ENCODE measurements at regions not wholly inside any gene's neighbourhood (a gene's known extent, or its start where the extent isn't known, plus 50 kb on each side); places are given as distances from the start of the nearest gene placed in this dataset.
A peak's percentile ranks its signal among the peaks of the same experiment; 100 is the strongest.

- no peak for DNase-seq (ENCODE audit: low spot score)
Measured at GRCh38 chr19:33898062-33898677, 101.5 kb downstream of the KCTD15 start.

DNA sequence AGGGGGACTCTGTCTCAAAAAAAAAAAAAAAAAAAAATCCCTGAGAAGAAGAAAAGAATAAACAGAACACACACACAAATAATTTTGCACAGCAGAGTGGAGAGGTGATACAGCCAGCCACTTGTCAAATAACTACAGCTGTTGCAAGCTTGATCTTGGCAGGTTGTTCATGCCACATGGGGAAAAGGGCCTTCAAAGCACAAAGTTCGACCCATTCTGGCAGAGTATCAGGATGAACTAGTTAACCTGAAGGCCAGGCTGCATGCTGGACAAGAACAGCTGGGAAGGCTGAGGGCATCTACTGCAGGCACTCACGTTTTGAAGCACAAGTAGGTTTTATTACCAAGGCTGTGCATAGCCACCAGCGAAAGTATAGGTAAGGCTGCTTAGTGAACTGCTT, 104.1 kb downstream of the KCTD15 start:
- DNase-seq (ENCODE audit: low spot score): no peak

GRCh38 chr19:33902395-33902794, 105.7 kb downstream of the KCTD15 start:
- no peak for DNase-seq (ENCODE audit: low spot score)

DNA sequence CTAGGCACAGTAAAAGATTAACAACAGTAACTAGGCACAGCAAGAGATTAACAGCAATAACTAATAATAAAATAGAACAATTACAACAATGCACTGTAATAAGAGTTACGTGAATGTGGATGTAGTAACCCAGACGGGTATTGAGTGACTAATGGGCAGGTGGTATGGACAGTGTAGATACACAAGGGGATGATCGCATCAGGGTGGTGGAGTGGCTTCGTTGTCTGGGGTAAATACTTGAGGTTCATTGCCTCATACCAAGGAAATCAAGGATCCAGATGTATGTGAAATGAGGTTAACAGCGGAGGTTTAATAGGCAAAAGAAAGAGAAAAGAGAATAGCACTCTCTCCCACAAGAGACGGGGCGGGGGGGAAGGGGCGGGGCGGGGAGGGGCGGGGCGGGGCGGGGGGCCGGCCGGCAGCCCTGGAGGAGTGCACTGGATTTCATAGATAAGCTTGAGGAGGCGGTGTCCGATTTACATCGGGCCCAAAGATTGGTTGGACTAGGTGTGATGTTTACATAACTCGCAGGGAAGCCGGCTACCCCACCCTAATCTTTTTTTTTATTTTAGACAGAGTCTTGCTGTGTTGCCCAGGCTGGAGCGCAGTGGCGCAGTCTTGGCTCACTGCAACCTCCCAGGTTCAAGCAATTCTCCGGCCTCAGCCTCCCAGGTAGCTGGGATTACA, 106.3 kb downstream of the KCTD15 start:
- DNase-seq (ENCODE audit: low spot score): no peak

DNA sequence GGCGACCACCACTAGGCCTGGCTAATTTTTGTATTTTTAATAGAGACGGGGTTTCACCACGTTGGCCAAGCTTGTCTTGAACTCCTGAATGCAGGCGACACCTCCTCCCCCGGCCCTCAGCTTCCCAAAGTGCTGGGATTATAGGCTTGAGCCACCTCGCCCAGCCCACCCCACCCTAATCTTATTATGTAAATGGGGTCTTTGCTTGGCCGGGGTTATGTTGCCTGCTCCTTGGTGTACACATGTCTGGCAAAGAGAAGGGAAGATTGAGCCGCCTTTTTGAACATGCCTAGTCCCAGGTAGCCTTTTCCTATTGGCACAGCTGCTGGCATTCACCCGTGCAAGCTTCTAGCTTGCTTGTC, 106.8 kb downstream of the KCTD15 start:
- no peak for DNase-seq (ENCODE audit: low spot score)

DNA sequence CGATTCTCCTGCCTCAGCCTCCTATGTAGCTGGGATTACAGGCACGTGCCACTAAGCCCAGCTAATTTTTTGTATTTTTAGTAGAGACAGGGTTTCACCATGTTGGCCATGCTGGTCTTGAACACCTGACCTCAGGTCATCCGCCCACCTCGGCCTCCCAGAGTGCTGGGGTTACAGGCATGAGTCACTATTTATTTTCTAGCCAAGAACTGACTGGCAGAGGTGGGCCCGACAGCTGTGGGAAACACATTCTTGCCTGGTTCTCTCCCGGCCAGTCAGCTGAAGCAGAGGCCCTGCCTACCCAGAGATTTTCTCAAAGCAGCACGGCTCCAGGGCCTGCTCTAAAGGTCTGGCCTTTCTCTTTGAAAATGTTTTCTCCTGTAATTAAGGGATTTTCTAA, 108.0 kb downstream of the KCTD15 start:
- DNase-seq (ENCODE audit: low spot score): no peak

DNA sequence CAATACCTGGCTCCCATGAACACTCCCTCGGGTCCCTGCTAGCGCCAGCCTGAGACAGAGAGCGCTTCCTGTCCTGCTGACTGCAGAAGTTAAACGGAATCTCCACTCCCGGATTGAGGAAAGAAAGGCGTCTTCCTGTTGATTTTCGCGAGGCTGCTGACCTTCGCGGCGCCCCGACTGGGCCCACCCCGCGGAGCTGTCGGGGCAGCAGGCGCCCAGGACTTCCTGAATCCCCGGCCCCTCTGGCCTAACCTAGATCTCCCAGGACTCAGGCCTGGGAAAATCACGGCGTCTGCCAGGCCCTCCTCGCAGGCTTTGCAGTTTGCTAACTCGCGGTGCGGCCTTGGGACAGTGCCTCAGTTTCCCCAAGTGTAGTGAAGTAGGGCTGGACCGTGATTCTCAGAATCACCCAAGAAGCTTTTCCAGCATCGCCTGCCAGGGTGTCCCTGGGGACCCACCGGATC, 108.8 kb downstream of the KCTD15 start:
- DNase-seq (ENCODE audit: low spot score): no peak

DNA sequence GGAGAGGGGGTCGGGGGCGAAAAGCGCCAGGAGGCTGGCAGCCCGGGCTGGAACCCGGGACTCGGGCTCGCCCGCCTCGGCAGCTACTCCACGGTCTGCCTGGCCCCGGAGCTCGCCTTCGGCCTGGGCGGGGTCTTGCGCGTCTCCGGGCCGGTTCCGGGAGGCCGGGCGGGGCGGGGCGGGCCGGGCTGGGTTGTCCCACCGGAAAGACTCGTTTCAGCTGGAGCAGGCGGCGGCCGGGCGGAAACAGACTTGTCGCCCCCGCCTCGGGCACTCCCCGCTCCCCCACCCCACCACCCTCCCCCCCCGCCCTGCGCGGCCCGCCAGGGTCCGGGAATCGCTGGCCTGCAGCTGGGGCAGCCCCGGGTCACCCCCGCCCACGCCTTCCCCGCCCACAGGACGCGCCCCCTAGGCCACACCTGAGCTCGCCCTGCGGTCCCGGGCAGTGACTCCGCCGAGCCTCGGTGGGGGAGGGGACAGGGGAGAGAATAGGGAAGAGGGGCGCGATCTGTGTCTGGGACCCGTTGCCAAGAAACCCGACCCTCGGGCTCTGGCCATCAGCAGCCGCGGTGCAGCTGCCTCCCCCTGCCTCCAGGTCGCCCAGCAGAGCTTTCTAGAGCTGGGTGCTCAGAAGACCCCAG, 109.4 kb downstream of the KCTD15 start:
- DNase-seq (ENCODE audit: low spot score): peak; percentile 92

DNA sequence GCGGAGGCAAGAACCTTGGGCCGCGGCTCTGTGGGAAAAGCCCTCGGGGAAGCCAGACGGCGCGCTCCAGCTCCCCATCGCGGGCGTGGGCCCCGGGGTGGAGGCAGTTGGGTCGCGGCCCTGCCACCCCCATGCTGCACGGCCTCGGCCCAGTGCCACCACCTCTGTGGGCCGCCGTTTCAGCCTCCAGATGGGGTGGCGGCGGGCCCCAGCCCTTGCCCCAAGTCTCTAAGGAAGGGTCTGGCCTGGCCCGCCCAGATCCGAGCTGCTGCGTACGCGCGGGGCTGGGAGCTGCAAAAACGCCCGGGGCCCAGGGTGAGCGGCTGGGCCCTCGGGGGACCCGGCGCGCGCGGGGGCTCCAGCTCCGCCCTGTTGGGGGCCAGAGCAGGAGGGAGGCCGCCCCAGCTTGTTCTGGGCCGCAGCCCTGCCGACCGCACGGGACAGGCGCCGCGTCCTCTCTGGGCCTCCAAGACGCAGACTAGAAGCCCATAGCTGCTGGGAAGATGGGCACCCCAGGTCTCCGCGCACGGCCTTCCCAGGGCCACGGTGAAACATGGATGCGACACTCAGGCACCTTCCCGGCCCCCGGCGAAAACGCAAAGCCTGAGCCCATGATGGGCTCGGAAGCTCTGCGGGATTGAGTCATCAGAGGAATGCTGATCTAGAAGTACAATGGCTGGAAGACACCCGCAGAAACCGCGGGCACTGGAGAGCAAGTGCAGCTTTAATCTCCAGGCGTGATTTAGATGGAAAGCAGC, 110.1 kb downstream of the KCTD15 start:
- DNase-seq (ENCODE audit: low spot score): no peak

GRCh38 chr19:33910922-33911321, 114.3 kb downstream of the KCTD15 start:
- DNase-seq (ENCODE audit: low spot score): no peak

GRCh38 chr19:33914599-33914998, 117.9 kb downstream of the KCTD15 start:
- no peak for DNase-seq (ENCODE audit: low spot score)

- DNase-seq (ENCODE audit: low spot score): no peak
Measured at GRCh38 chr19:33916792-33917191, 120.1 kb downstream of the KCTD15 start.

- DNase-seq (ENCODE audit: low spot score): no peak
Measured at GRCh38 chr19:33919291-33919690, 122.6 kb downstream of the KCTD15 start.

DNA sequence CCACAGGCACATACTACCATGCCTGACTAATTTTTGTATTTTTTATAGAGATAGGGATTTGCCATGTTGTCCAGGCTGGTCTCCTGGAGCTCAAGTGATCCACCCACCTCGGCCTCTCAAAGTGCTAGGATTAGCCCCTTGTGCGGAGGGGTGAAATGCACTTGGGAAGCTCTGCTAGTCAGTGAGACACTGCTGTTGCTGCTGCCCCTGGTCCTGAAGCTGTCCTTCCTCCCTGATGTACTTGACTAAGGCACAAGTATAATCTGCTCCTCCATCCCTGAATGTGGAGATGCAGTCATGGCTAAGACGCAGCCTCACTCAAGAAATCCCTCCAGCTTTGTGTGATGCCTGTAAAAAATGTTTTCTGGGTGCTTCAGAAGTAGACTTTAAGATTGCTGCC, 124.5 kb downstream of the KCTD15 start:
- DNase-seq (ENCODE audit: low spot score): no peak

GRCh38 chr19:33926306-33926705, 129.6 kb downstream of the KCTD15 start:
- no peak for DNase-seq (ENCODE audit: low spot score)

GRCh38 chr19:33927789-33928457, 131.3 kb downstream of the KCTD15 start:
- peak; percentile 26 for DNase-seq (ENCODE audit: low spot score)

DNA sequence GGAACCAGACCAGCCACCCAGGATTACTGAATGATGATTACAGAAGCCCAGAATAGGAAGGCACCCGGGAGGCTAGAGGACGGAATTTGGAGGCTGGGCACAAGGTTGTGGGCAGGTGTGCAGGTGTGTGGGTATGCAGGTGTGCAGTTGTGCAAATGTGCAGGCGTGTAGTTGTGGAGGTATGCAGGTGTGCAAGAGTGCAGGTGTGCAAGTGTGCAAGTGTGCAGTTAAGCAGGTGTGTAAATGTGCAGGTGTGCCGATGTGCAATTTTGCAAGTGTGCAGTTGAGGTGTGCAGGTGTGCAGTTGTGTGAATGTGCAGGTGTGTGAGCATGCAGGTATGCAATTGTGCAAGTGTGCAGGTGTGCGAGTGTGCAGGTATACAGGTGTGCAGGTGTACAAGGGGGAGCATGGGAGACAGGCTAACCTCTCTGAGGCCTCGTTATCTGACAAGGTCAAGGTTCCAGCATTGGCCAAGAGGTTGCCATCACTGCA, 131.8 kb downstream of the KCTD15 start:
- no peak for DNase-seq (ENCODE audit: low spot score)

DNA sequence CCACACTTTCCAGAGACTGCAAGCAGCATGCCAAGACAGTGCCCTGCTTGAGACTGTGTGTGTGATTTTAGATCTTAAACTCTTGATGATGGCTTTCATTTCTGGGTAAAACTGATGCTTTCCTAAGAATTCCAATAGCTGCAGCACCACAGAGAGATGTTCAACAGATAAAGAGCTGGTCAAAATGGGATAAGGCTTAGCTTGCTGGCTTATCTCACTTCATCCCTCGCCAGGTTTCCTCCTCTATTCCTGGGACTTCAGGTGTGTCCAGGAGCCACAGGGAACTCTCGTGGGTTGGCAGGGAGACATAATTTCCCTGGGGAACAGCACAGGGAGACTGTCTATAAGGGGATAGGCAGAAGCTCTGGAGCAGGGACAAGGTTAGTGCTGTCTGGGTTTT, 137.3 kb downstream of the KCTD15 start:
- no peak for DNase-seq (ENCODE audit: low spot score)

DNA sequence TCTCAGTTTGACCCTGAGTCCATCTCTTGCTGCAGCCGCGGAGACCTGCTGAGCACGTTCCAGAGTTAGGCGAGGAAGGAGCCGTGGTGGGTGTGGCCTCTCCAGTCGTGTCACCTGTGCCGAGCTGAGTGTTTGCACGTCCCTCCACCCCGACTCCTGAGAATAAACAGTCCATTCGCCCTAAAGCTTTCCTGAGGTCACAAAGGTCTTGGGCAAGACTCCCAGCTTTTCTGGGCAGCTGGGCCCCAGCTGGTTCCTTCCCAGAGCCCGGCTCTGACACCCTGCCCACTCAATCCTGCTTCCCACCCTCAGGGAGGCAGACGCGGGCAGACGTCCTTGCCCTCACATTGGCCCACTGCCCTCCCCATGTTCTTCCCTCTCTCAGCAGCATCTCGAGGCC, 142.2 kb downstream of the KCTD15 start:
- DNase-seq (ENCODE audit: low spot score): peak; percentile 81

GRCh38 chr19:33941133-33941532, 144.5 kb downstream of the KCTD15 start:
- DNase-seq (ENCODE audit: low spot score): peak; percentile 43

- DNase-seq (ENCODE audit: low spot score): peak; percentile 59
Measured at GRCh38 chr19:33946535-33947264, 150.0 kb downstream of the KCTD15 start.
